Uterus (tissue), 2 donors: ENCODE measurements at regions not wholly inside any gene's neighbourhood (a gene's known extent, or its start where the extent isn't known, plus 50 kb on each side); places are given as distances from the start of the nearest gene placed in this dataset.

Experiments used
- CTCF ChIP-seq, 4 experiments: fragments of 200-600 bp in 2 of 4; fragments of 450-650 bp in 2 of 4; sonication (generic) in 2 of 4; IDR thresholded peaks; one replicate each; pipeline ENCODE4 v1.5.1; 2016 to 2019; ENCODE audit warnings: antibody characterized with exemption in 4 of 4, mild to moderate bottlenecking in 2 of 4, moderate library complexity in 1 of 4
- POLR2A ChIP-seq, 2 donors: fragments of 450-650 bp; IDR thresholded peaks; one replicate each; pipeline ENCODE4 v1.6.1; 2016; ENCODE audit warnings: antibody characterized with exemption in 2 of 2, mild to moderate bottlenecking in 1 of 2, moderate library complexity in 1 of 2

GRCh38 chr3:82015241-82015640, 253.8 kb upstream of the GBE1 start:
- TF ChIP-seq CTCF (IDR thresholded peaks at IDR 0.05) (no peak), POLR2A (IDR thresholded peaks at IDR 0.05) (no peak)
